Skeletal muscle tissue (tissue), 3 donors: ENCODE measurements at regions not wholly inside any gene's neighbourhood (a gene's known extent, or its start where the extent isn't known, plus 50 kb on each side); places are given as distances from the start of the nearest gene placed in this dataset.
"Not testable (repeated sequence)": the region's sequence is repeated elsewhere in the genome, so short reads cannot be mapped to it uniquely, and the experiment has no call there.

Experiments
- H3K27ac ChIP-seq: one replicate; pipeline ENCODE4 v1.7.0; 2013; ENCODE audit warnings: mild to moderate bottlenecking, low read depth, low read length, inconsistent platforms
- H3K27me3 ChIP-seq, 3 donors: one replicate each; pipeline ENCODE4 v1.7.0; 2013; ENCODE audit warnings: low read length in 3 of 3; ENCODE audit not compliant: control insufficient read depth in 3 of 3, insufficient read depth in 3 of 3
- H3K36me3 ChIP-seq, 3 donors: one replicate each; pipeline ENCODE4 v1.7.0; 2013; ENCODE audit warnings: low read length in 3 of 3; ENCODE audit not compliant: control insufficient read depth in 3 of 3, insufficient read depth in 3 of 3
- H3K4me1 ChIP-seq, 3 donors: one replicate each; pipeline ENCODE4 v1.7.0; 2013; ENCODE audit warnings: low read length in 3 of 3, mild to moderate bottlenecking in 3 of 3; ENCODE audit not compliant: control insufficient read depth in 3 of 3, insufficient read depth in 3 of 3
- H3K4me3 ChIP-seq, 3 donors: one replicate each; pipeline ENCODE4 v1.7.0; 2013; ENCODE audit warnings: low read length in 3 of 3
- H3K9ac ChIP-seq, 3 donors: one replicate each; pipeline ENCODE4 v1.7.0; 2013; ENCODE audit warnings: low read length in 3 of 3, mild to moderate bottlenecking in 3 of 3, moderate library complexity in 2 of 3, low read depth in 1 of 3
- H3K9me3 ChIP-seq, 3 donors: one replicate each; pipeline ENCODE4 v1.7.0; 2013; ENCODE audit warnings: low read length in 3 of 3; ENCODE audit not compliant: control insufficient read depth in 3 of 3
- donor health status: Osteomylitis.

- no peak overlapping the region for H3K4me3 ChIP-seq
- H3K9me3 ChIP-seq = no peaks in the 10 kb centered on the region
- H3K36me3 ChIP-seq = no peaks in the 10 kb centered on the region
- no peaks in the 10 kb centered on the region for H3K27me3 ChIP-seq
- H3K9ac ChIP-seq = no peak overlapping the region
- no peaks in the 10 kb centered on the region for H3K4me1 ChIP-seq
- H3K27ac ChIP-seq = no peak overlapping the region
These were observed 647.2 kb upstream of the KLHL1 start for GRCh38 chr13:70755456-70755855.

DNA sequence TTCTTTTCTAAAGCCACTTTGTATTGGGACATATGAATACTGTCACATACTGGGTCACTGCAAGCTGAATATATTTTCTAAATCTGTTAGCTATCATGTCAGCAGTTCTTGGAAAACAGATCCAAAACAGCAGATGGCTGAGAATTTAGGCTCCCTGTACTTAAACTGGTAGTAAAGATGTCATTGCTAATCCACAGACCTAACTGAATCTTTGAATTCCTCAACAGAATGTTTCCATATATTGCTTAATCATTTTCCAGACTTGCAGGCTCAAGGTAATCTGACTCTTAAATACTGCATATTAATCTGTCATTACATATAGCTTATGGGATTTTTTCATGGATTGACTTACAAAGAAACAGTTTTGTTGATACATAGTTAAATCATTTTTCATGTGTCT, 639.0 kb upstream of the KLHL1 start:
- Histone ChIP-seq H3K9ac (no peak overlapping the region), H3K9me3 (no peaks in the 10 kb centered on the region), H3K4me1 (no peaks in the 10 kb centered on the region), H3K4me3 (no peak overlapping the region), H3K27me3 (no peaks in the 10 kb centered on the region), H3K36me3 (no peaks in the 10 kb centered on the region), H3K27ac (no peak overlapping the region)

GRCh38 chr13:70746469-70746868, 638.2 kb upstream of the KLHL1 start:
- H3K27me3 ChIP-seq, H3K27ac ChIP-seq, H3K36me3 ChIP-seq: not testable (repeated sequence)

GRCh38 chr13:70736622-70737317, 628.5 kb upstream of the KLHL1 start:
- Histone ChIP-seq H3K4me1 (no peaks in the 10 kb centered on the region), H3K27ac (no peak overlapping the region), H3K9ac (no peak overlapping the region), H3K36me3 (no peaks in the 10 kb centered on the region), H3K27me3 (no peaks in the 10 kb centered on the region), H3K9me3 (no peaks in the 10 kb centered on the region), H3K4me3 (no peak overlapping the region)

More at GRCh38 chr13:70746469-70746868, 638.2 kb upstream of the KLHL1 start:
- not testable (repeated sequence) for H3K9me3 ChIP-seq, H3K4me1 ChIP-seq, H3K9ac ChIP-seq, H3K4me3 ChIP-seq

GRCh38 chr13:70732611-70733010, 624.4 kb upstream of the KLHL1 start:
- Histone ChIP-seq H3K9me3 (no peaks in the 10 kb centered on the region), H3K27me3 (no peaks in the 10 kb centered on the region), H3K9ac (no peak overlapping the region), H3K27ac (no peak overlapping the region), H3K4me1 (no peaks in the 10 kb centered on the region), H3K4me3 (no peak overlapping the region), H3K36me3 (no peaks in the 10 kb centered on the region)

- no peaks in the 10 kb centered on the region for H3K36me3 ChIP-seq
- H3K4me1 ChIP-seq = no peaks in the 10 kb centered on the region
- H3K9me3 ChIP-seq = no peaks in the 10 kb centered on the region
- H3K27ac ChIP-seq = no peak overlapping the region
- H3K4me3 ChIP-seq = no peak overlapping the region
- H3K9ac ChIP-seq = no peak overlapping the region
- H3K27me3 ChIP-seq = no peaks in the 10 kb centered on the region
These were observed 621.1 kb upstream of the KLHL1 start for GRCh38 chr13:70729369-70729768.

DNA sequence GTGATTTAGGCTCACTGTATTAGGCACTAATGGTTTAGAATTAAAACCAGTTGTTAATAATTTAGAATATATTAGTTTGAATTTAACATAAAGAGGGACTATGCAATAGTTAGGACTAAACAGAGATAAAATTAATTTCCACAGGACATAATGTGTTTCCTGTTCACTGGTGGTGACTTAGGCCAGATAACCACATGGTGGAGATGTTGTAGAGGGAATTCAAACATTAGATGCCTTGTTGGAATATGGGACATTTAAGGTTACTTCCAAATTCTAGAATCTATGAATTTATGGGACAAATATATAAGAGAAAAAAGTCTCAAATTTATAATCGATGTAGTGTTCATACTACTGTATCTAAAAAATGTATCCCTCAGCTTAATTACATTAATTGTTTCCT, 615.5 kb upstream of the KLHL1 start:
- no peaks in the 10 kb centered on the region for H3K36me3 ChIP-seq
- H3K27me3 ChIP-seq = no peaks in the 10 kb centered on the region
- no peaks in the 10 kb centered on the region for H3K4me1 ChIP-seq
- no peak overlapping the region for H3K4me3 ChIP-seq
- no peak overlapping the region for H3K27ac ChIP-seq
- H3K9me3 ChIP-seq = no peaks in the 10 kb centered on the region
- H3K9ac ChIP-seq = no peak overlapping the region

DNA sequence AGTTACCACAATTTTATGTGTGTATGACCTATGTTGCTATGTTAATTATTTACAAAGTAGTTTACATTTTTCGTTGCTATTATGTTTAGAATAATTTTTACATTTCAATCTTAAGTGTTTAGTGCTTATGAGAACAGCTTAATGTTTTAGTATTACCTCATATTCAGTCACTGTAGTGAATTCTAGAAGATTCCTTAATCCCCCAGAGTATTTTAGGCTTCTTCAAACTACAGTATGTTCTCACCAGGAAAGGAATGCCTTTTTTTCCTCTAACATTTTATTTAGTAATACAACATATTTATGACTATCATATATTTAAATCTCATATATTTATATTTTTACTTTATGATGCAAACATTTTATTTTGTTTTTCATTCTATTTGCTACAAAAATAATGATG, 612.1 kb upstream of the KLHL1 start:
- H3K9ac ChIP-seq = no peak overlapping the region
- H3K27ac ChIP-seq = no peak overlapping the region
- no peaks in the 10 kb centered on the region for H3K36me3 ChIP-seq
- H3K27me3 ChIP-seq = no peaks in the 10 kb centered on the region
- no peaks in the 10 kb centered on the region for H3K9me3 ChIP-seq
- H3K4me3 ChIP-seq = no peak overlapping the region
- H3K4me1 ChIP-seq = no peaks in the 10 kb centered on the region

DNA sequence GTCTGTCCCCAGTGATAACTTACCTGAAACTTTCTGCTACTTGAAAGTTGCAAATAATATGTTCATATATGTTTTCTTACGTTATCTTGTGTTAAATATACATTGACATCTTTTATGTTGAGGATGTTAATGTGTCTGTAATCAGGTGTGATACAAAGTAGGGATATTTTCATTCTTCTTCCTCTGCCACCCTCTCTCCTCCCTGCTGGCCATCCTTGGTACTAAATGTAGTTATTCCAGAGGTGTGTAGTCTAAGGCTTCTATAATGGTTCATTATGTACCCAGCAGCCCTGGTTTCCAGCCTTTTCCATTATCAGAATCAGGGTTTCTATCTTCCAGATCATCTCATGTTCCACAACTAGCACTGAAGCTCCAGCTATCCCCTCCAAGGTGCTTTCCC, 606.7 kb upstream of the KLHL1 start:
- H3K36me3 ChIP-seq = no peaks in the 10 kb centered on the region
- no peaks in the 10 kb centered on the region for H3K4me1 ChIP-seq
- no peak overlapping the region for H3K4me3 ChIP-seq
- no peaks in the 10 kb centered on the region for H3K9me3 ChIP-seq
- no peak overlapping the region for H3K27ac ChIP-seq
- H3K9ac ChIP-seq = no peak overlapping the region
- no peaks in the 10 kb centered on the region for H3K27me3 ChIP-seq

GRCh38 chr13:70708775-70709174, 600.5 kb upstream of the KLHL1 start:
- no peaks in the 10 kb centered on the region for H3K27me3 ChIP-seq
- H3K27ac ChIP-seq = no peak overlapping the region
- no peak overlapping the region for H3K9ac ChIP-seq
- no peaks in the 10 kb centered on the region for H3K4me1 ChIP-seq
- H3K9me3 ChIP-seq = peaks cover 0 to 1% (median 0%) of the 10 kb centered on the region in 3 donors
- no peak overlapping the region for H3K4me3 ChIP-seq
- H3K36me3 ChIP-seq = no peaks in the 10 kb centered on the region
